SU-DHL-6 (cell line): ENCODE measurements at regions not wholly inside any gene's neighbourhood (a gene's known extent, or its start where the extent isn't known, plus 50 kb on each side); places are given as distances from the start of the nearest gene placed in this dataset.

ENCODE experiments used
- H2AFZ ChIP-seq: fragments of 200-600 bp; sonication (generic); 2 replicates; pipeline ENCODE4 v1.6.1; 2014; ENCODE audit warnings: low read depth, mild to moderate bottlenecking, moderate library complexity, mixed read lengths, antibody characterized with exemption, low read length; ENCODE audit not compliant: severe bottlenecking
- H3F3A ChIP-seq: fragments of 200-600 bp; shearing (Covaris generic); 2 replicates; pipeline ENCODE4 v1.6.0; 2016; ENCODE audit warnings: antibody characterized with exemption, mild to moderate bottlenecking; ENCODE audit not compliant: insufficient read depth
- H3K27ac ChIP-seq: fragments of 200-600 bp; sonication (generic); 2 replicates; pipeline ENCODE4 v1.5.1; 2016; ENCODE audit warnings: low read depth, mild to moderate bottlenecking, low read length, moderate library complexity, mixed read lengths
- H3K27me3 ChIP-seq: fragments of 200-600 bp; sonication (generic), shearing (Covaris generic); 2 replicates; pipeline ENCODE4 v1.6.0; 2014; ENCODE audit warnings: mild to moderate bottlenecking, low read length
- H3K36me3 ChIP-seq: fragments of 200-600 bp; sonication (generic); 2 replicates; pipeline ENCODE4 v1.6.1; 2014; ENCODE audit warnings: mild to moderate bottlenecking, low read length, mixed read lengths
- H3K4me2 ChIP-seq: fragments of 300-600, 200-600 bp; shearing (Covaris generic), sonication (generic); 2 replicates; pipeline ENCODE4 v1.6.0; 2014; ENCODE audit warnings: low read length, low read depth, mild to moderate bottlenecking; ENCODE audit not compliant: poor library complexity, severe bottlenecking
- H3K4me3 ChIP-seq: fragments of 200-600 bp; sonication (generic); 2 replicates; pipeline ENCODE4 v1.5.1; 2014; ENCODE audit warnings: antibody characterized with exemption, low read length, mild to moderate bottlenecking, mixed read lengths; ENCODE audit not compliant: insufficient read depth, poor library complexity, severe bottlenecking
- H3K79me2 ChIP-seq: fragments of 200-600 bp; sonication (generic); 2 replicates; pipeline ENCODE4 v1.6.1; 2014; ENCODE audit warnings: mild to moderate bottlenecking, low read length, moderate library complexity; ENCODE audit not compliant: insufficient read depth
- H3K9ac ChIP-seq: fragments of 200-600 bp; sonication (generic); 2 replicates; pipeline ENCODE4 v1.7.0; 2014; ENCODE audit warnings: mild to moderate bottlenecking, low read length
- H3K9me2 ChIP-seq: fragments of 200-600 bp; sonication (generic); replicated peaks from 2 replicates; pipeline ENCODE4 v1.6.1; 2014; ENCODE audit warnings: low read length; ENCODE audit not compliant: insufficient read depth
- H3K9me3 ChIP-seq: fragments of 200-600 bp; sonication (generic); 2 replicates; pipeline ENCODE4 v1.6.1; 2014; ENCODE audit warnings: low read length, mixed read lengths; ENCODE audit not compliant: insufficient read depth
- H4K20me1 ChIP-seq: fragments of 200-600 bp; sonication (generic); 2 replicates; pipeline ENCODE4 v1.6.1; 2014; ENCODE audit warnings: low read depth, mild to moderate bottlenecking, antibody characterized with exemption, low read length, moderate library complexity, mixed read lengths
- EZH2phosphoT487 ChIP-seq: fragments of 200-600 bp; sonication (generic), shearing (Covaris generic); conservative IDR thresholded peaks from 2 replicates; pipeline ENCODE4 v1.6.1; 2018; ENCODE audit warnings: mild to moderate bottlenecking, antibody characterized with exemption, low read length, moderate library complexity, mixed read lengths
- TF ChIP-seq, protein P1 (sequence below): fragments of 200-600 bp; sonication (generic); IDR thresholded peaks from one replicate; pipeline ENCODE4 v1.5.1; 2017; ENCODE audit warnings: antibody characterized with exemption, mild to moderate bottlenecking, low read length, moderate library complexity; ENCODE audit not compliant: insufficient read depth, poor library complexity, severe bottlenecking

- Histone ChIP-seq H3K9me2 (no peaks in the 10 kb centered on the region), H3K27ac (no peak overlapping the region), H4K20me1 (no peaks in the 10 kb centered on the region), H3K9me3 (no peaks in the 10 kb centered on the region), H3K79me2 (no peaks in the 10 kb centered on the region), H3K36me3 (no peaks in the 10 kb centered on the region), H3K9ac (no peak overlapping the region), H3K27me3 (no peaks in the 10 kb centered on the region), H2AFZ (no peak overlapping the region), H3K4me3 (no peak overlapping the region), H3K4me2 (no peak overlapping the region), H3F3A (no peaks in the 10 kb centered on the region)
- TF ChIP-seq, protein P1, sequence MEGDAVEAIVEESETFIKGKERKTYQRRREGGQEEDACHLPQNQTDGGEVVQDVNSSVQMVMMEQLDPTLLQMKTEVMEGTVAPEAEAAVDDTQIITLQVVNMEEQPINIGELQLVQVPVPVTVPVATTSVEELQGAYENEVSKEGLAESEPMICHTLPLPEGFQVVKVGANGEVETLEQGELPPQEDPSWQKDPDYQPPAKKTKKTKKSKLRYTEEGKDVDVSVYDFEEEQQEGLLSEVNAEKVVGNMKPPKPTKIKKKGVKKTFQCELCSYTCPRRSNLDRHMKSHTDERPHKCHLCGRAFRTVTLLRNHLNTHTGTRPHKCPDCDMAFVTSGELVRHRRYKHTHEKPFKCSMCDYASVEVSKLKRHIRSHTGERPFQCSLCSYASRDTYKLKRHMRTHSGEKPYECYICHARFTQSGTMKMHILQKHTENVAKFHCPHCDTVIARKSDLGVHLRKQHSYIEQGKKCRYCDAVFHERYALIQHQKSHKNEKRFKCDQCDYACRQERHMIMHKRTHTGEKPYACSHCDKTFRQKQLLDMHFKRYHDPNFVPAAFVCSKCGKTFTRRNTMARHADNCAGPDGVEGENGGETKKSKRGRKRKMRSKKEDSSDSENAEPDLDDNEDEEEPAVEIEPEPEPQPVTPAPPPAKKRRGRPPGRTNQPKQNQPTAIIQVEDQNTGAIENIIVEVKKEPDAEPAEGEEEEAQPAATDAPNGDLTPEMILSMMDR, result no peak
- TF ChIP-seq EZH2phosphoT487, result no peak
Observed at GRCh38 chr13:73932091-73932490, 202.1 kb downstream of the KLF12 start.

DNA sequence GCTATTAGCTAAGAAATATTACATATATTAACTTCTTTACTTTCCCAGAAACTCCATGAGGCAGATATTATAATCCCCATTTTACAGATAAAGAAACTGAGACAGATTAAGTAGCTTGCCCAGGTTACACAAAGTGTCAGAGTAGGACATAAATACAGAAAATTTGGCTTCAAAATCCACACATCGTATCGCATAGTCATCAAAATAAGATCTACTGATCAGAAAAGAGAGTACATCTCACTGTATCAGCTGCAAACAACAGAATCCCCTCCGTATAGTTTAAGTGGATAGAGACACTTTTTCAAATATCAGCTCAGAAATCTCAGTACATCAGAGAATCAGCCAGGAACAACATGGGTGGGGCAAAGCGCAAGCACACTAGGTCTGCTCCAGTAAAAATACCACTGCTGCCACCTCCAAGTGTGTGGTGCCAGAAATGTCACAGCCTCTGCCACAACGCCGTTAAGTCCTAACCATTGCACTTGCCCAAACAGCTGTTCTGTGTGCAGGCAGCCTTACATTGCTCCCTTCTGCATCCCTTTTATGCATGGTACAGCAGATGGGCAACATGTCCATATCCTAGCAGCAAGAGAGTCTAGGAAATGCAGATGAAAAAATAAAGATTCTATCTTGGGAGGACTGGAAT is 204.8 kb downstream of the KLF12 start:
- no peak overlapping the region for H3K27ac ChIP-seq
- H3K9ac ChIP-seq, result no peak overlapping the region
- no peaks in the 10 kb centered on the region for H3K79me2 ChIP-seq
- no peak for TF ChIP-seq EZH2phosphoT487
- TF ChIP-seq, protein P1, result no peak
- H3K4me2 ChIP-seq, result no peak overlapping the region
- H3K4me3 ChIP-seq, result no peak overlapping the region
- H3K36me3 ChIP-seq, result no peaks in the 10 kb centered on the region
- no peaks in the 10 kb centered on the region for H3F3A ChIP-seq
- H3K27me3 ChIP-seq, result no peaks in the 10 kb centered on the region
- H3K9me3 ChIP-seq, result no peaks in the 10 kb centered on the region
- H4K20me1 ChIP-seq, result no peaks in the 10 kb centered on the region
- H2AFZ ChIP-seq, result no peak overlapping the region
- H3K9me2 ChIP-seq, result no peaks in the 10 kb centered on the region

DNA sequence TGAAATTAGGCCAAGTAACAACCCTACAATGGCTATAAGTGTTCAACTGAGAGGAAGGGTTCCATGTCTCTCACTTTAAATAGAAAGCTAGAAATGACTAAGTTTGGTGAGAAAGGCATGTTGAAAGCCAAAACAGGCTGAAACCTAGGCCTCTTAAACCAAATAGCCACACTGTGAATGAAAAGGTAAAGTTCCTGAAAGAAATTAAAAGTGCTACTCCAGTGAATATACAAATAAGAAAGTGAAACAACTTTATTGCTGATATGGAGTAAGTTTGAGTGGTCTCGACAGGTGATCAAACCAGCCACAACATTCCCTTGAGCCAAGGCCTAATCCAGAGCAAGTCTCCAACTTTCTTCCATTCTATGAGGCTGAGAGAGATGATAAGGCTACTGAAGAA is 209.6 kb downstream of the KLF12 start:
- no peaks in the 10 kb centered on the region for H4K20me1 ChIP-seq
- H3K27me3 ChIP-seq, result no peaks in the 10 kb centered on the region
- H3K9me2 ChIP-seq, result no peaks in the 10 kb centered on the region
- H3K36me3 ChIP-seq, result no peaks in the 10 kb centered on the region
- H3K9ac ChIP-seq, result no peak overlapping the region
- TF ChIP-seq, protein P1, result no peak
- TF ChIP-seq EZH2phosphoT487, result no peak
- no peak overlapping the region for H3K4me2 ChIP-seq
- no peaks in the 10 kb centered on the region for H3K79me2 ChIP-seq
- no peaks in the 10 kb centered on the region for H3K9me3 ChIP-seq
- no peaks in the 10 kb centered on the region for H3F3A ChIP-seq
- H3K27ac ChIP-seq, result no peak overlapping the region
- no peak overlapping the region for H3K4me3 ChIP-seq
- H2AFZ ChIP-seq, result no peak overlapping the region
